ENCODE measurements at regions not wholly inside any gene's neighbourhood (a gene's known extent, or its start where the extent isn't known, plus 50 kb on each side); places are given as distances from the start of the nearest gene placed in this dataset.
"Not testable (repeated sequence)": the region's sequence is repeated elsewhere in the genome, so short reads cannot be mapped to it uniquely, and the experiment has no call there.

DNA sequence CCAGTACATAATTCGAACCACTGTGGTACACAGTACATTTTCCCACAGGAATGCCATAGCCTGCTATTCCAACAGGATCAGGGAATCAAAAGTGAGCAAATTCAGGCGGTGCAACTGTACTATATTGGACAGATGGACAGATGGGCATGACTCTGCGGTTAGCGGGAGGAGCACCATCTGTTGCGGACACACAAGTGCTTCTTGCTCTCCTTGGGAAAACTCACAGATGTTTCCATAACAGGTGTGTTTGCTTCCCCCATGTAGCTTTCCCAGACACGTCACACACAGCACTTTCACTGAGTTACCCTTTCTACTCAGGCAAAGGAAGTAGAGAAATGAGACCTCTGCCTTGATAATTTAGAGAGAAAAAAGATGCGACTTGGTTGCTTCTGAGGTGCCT is 325.1 kb upstream of the THBS1 start:
- DNase-seq (ENCODE audit: low read depth) = no peak
- no peak overlapping the region for H3K4me3 ChIP-seq (ENCODE audit: low read depth, low read length)
- TF ChIP-seq CTCF (IDR thresholded peaks at IDR 0.05; ENCODE audit: insufficient read depth, low read depth, low read length, missing control alignments) = no peak

- no peak for TF ChIP-seq CTCF (IDR thresholded peaks at IDR 0.05; ENCODE audit: insufficient read depth, low read depth, low read length, missing control alignments)
- H3K4me3 ChIP-seq (ENCODE audit: low read depth, low read length) = no peak overlapping the region
- DNase-seq (ENCODE audit: low read depth) = no peak
These were observed 320.5 kb upstream of the THBS1 start for GRCh38 chr15:39260391-39260790.

- no peak for TF ChIP-seq CTCF (IDR thresholded peaks at IDR 0.05; ENCODE audit: insufficient read depth, low read depth, low read length, missing control alignments)
- DNase-seq (ENCODE audit: low read depth) = no peak
These were observed 320.1 kb upstream of the THBS1 start for GRCh38 chr15:39260791-39261190.

DNA sequence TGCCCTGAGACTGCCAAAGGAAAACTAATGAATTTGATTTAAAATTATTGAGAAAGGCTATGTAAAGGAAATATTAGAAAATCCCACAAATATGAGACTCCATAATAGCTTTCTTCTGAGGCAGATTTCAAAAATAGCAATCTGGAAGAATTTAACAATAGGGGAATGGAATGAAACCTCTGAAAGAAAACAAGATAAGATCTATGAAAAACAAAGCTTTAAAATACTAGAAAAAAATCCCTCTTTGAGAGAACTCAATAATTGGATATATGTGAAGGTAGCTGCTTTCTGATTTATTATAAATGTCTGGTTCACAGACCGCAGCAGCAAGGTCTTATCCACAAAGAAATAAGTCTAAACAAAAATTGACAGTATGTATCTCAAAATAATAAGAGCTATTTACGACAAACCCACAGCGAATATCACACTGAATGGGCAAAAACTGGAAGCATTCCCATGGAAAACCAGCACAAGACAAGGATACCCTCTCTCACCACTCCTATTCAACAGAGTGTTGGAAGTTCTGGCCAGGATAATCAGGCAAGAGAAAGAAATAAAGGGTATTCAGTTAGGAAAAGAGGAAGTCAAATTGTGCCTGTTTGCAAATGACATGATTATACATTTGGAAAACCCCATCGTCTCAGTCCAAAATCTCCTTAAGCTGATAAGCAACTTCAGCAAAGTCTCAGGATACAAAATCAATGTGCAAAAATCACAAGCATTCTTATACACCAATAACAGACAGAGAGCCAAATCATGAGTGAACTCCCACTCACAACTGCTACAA is 319.3 kb upstream of the THBS1 start:
- H3K4me3 ChIP-seq (ENCODE audit: low read depth, low read length); DNase-seq (ENCODE audit: low read depth): not testable (repeated sequence)

More at GRCh38 chr15:39260791-39261190, 320.1 kb upstream of the THBS1 start:
- no peak overlapping the region for H3K4me3 ChIP-seq (ENCODE audit: low read depth, low read length)

GRCh38 chr15:39262995-39263772 is 317.7 kb upstream of the THBS1 start:
- not testable (repeated sequence) for H3K4me3 ChIP-seq (ENCODE audit: low read depth, low read length); DNase-seq (ENCODE audit: low read depth)

DNA sequence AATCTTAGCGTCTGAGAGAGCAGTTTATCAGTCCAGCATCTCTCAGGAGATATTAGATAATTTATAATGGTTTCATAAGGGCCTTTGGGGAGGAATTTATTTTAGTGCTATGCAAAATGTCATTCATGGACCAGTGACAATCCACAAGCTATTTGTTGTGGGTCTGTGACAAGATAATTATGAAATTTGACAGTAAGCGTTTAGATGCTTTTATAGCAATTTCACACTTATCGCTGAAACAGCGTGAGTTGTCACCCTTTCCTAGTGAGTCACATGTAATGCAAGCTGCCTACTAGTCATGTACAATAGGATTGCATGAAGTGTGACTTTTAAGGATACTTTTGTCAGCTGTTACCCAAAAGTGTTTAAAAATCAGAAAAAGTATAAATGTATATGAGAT is 315.6 kb upstream of the THBS1 start:
- no peak overlapping the region for H3K4me3 ChIP-seq (ENCODE audit: low read depth, low read length)
- DNase-seq (ENCODE audit: low read depth) = no peak
- TF ChIP-seq CTCF (IDR thresholded peaks at IDR 0.05; ENCODE audit: insufficient read depth, low read depth, low read length, missing control alignments) = no peak

DNA sequence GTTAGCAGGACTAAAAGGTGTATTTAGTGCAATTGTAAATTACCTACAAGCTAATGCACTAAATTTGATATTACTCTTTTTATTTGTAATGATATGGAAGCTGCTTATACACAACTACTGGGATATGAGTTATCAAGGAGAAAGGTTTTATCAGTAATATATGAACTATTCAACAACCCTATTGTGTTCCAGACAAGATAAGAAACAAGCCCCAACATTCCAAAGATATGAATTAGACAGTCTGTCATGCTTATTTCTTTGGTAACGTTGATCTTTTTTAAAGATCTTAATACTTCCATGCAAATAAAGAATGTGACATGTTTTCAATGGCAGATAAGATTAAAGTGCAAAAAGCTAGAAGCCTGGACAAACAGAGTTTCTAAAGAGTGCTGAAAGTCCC is 314.0 kb upstream of the THBS1 start:
- DNase-seq (ENCODE audit: low read depth) = no peak
- H3K4me3 ChIP-seq (ENCODE audit: low read depth, low read length) = no peak overlapping the region
- no peak for TF ChIP-seq CTCF (IDR thresholded peaks at IDR 0.05; ENCODE audit: insufficient read depth, low read depth, low read length, missing control alignments)

- no peak for DNase-seq (ENCODE audit: low read depth)
- no peak for TF ChIP-seq CTCF (IDR thresholded peaks at IDR 0.05; ENCODE audit: insufficient read depth, low read depth, low read length, missing control alignments)
- H3K4me3 ChIP-seq (ENCODE audit: low read depth, low read length) = no peak overlapping the region
These were observed 313.2 kb upstream of the THBS1 start for GRCh38 chr15:39267685-39268084.

Measured in GM12865 (cell line).